ENCODE measurements at regions not wholly inside any gene's neighbourhood (a gene's known extent, or its start where the extent isn't known, plus 50 kb on each side); places are given as distances from the start of the nearest gene placed in this dataset.

DNA sequence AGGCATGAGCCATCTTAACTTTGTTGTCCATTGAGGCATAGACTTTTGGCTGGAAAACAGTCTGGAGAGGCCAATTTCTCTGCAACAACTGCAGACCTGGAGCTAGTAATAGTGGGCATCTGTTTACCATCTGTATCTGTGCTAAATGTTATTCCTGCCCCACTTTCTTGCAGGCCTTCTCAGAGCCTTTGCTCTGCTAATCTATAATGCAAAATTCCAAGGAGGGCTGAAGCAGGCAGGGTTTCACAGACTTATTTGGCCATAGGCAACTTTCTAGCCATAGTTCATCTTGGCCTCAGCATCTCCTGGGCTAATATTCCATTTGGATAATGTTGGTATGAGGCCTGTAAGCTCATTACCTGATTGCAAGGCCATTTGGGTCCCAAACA is 124.5 kb upstream of the CSF3R start:
- DNase-seq (ENCODE audit: low read depth): no peak

DNA sequence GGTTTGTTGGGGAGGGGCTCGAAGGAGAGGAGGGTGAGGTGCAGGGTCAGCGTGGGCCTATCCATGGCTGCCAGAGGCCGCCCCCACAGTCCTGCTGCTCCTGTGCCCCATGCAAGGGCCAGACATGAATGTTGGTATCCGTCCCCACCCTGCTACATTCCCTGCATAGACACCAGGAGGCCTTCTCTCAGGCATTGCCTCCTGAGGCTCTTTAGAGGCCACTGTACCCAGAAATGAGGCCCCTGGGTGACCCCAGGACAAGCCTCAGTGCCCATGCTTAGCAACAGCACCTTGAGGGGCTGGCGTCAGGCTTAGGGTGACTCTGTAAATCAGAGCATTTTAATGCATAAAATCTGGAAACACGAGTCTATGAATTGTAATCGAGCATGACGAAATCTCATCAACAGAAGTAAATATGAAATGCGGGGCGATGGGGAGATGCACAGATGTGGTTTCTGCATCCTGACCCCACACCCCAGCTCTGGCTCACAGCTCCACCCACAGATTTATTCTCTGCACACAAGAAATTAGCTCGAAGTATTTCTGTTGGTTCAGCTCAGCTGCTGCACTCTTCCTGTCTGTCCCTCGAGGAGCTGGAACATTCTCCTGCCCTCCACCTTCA is 124.0 kb upstream of the CSF3R start:
- no peak for DNase-seq (ENCODE audit: low read depth)

- DNase-seq (ENCODE audit: low read depth): no peak
Measured at GRCh38 chr1:36605942-36606640, 123.4 kb upstream of the CSF3R start.

DNA sequence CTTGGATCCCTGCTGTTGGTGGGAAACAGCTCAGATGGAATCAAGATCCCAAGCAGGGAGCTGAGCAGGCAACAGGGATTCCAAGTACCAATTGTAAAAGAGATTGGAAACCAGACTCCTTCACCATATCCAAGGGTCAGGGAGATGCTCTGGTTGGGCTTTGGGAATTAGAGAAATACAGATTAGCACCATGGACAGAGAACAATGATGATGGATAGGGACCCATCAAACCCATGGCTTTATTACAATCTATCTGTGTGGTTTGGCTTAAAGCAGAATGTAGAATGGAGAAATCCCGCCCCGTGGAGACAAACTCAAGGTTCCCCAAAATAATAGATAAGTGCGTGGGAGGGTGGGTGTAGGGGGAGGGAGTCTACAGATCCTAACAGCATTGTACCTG is 120.7 kb upstream of the CSF3R start:
- no peak for DNase-seq (ENCODE audit: low read depth)

GRCh38 chr1:36602184-36602583 is 119.5 kb upstream of the CSF3R start:
- no peak for DNase-seq (ENCODE audit: low read depth)

- DNase-seq (ENCODE audit: low read depth): no peak
Measured at GRCh38 chr1:36599828-36600227, 117.1 kb upstream of the CSF3R start.

DNA sequence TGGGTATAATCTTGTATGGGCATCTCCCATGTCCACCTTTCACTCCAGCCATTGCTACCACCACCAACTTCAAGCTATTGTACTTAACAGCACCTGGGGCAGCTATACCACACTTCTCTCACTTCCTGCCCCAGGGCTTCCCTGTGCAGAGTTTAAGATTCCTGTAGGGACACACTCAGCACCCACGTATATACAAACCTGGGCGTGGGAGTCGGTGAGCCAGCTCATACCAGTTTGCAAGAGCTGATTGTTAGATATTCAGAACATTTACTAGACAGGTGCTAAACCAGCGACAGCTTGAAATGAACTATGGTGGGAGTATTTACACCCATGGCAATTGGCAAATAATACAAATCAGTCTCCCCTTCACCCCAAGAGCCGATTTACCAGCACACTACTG is 114.8 kb upstream of the CSF3R start:
- DNase-seq (ENCODE audit: low read depth): no peak

GRCh38 chr1:36595921-36596320 is 113.2 kb upstream of the CSF3R start:
- no peak for DNase-seq (ENCODE audit: low read depth)

DNA sequence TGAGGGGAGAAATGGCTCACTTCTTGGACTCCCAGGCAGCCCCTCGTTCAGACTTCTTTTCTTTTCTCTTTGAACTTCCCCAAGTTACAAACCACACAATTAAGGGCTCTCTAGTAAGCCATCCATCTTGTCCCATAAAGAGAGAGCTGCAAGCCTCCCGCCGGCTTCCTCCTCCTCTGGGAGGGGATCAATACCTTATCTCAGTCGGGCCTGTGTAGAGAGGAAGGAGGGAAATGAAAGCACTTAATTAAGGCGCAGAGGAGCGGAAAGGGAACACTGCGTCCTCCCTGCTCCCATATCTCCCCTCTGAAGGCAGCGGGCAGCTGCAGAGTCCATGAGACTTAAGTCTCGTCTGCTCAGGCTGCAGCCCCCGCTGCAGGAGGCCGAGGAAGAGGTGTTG is 112.6 kb upstream of the CSF3R start:
- DNase-seq (ENCODE audit: low read depth): no peak

DNA sequence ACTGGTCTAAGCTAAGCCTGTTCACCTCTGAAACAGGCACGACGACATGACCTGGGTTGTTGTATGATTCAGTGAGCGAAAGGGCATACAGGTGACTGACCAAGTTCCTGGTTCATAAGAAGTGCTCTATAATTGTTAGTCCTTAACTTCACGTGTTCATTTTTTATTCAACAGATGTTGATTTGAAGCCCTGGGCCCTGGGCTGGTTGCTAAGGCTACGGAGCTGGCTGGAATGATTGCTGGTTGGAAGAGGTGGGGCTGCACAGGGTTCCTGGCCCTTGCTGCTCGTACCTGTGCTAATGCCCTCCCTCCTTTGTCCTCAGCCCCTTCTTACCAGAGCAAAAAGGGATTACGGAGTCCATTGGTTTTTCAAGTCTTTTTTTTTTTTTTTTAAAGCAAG is 111.3 kb upstream of the CSF3R start:
- DNase-seq (ENCODE audit: low read depth): no peak

- no peak for DNase-seq (ENCODE audit: low read depth)
Measured at GRCh38 chr1:36591278-36591677, 108.6 kb upstream of the CSF3R start.

DNA sequence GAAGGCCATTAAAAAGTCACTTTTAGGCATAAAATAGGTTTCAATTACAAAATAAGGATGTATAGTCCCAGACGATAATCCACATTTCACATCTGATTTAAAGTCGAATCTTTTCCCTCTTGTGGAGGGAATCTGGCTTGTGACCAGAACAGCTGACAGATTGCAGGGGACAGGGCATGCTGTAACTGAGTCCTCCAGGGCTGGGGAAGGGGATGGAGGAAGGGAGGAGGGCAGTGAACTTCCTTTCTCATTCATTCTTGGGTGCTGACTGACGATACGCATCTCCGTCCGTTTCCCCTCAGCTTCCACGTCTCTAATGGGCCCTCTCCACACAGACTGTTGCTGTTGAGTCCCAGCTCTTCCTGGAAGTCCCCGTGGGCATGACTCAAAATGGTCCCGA is 108.1 kb upstream of the CSF3R start:
- no peak for DNase-seq (ENCODE audit: low read depth)

DNA sequence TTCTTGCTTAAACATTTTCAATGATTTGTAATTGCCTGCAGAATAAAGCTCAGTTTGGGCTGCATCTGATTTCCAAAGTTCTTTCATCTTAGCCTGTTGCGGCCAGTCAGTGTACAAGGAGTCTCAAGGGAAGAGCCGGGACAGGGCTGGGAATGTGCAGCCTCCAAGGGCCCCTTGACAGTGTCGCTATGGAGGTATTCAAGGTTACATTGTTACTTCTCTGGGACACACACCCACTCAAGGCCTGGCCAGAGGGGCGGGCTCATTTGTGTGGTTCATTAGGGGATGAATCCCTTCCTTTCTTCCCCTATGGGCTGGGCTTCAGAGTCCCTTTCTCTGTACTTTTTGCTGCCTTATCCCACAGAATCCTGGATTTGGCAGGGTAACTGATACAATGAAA is 107.6 kb upstream of the CSF3R start:
- no peak for DNase-seq (ENCODE audit: low read depth)

DNA sequence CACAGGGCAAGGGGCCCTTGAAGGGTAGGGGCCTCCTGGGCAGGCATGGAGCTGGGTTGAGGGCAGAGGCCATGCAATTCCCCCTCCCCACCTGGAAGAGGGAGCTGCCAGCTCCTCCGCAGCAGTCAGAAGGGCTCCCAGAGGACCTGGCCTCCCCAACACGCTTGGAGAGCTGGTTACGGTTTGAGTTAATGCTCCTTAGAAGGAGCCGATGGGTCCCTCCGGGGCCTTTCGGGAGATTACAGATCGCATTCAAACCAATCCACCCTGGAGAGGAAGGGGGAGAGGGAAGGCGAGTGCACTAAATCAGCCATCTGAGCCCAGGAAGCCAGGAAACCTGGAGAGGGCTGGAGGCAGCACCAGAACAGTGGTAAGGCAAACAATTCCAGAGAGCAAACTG is 106.3 kb upstream of the CSF3R start:
- no peak for DNase-seq (ENCODE audit: low read depth)

GRCh38 chr1:36585569-36586548 is 103.1 kb upstream of the CSF3R start:
- DNase-seq (ENCODE audit: low read depth): no peak

DNA sequence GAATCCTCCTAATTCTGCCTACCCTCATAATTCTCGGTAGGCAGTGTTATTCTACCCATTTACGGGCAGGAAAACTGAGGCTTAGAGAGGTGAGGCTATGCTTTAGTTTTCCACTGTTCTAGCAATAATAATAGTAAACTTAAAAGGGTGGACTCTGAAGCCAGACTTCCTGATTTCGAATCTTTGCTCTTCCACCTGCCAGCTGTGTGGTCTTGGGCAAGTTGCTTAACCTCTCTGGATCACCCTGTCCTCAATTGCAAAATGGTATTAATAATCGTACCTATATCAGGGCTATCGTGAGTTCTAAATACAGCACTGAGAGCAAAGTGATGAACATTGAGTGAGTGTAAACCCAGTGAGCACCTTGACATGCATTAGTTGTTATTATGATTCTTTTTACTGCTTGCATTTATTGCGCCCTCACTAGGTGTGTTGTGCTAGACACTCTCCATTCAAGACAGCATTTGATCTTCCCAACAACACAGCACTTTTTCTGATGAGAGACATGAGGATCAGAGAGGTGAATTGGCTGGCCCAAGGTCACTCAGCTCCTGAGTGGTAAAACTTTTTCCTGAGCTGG is 102.3 kb upstream of the CSF3R start:
- no peak for DNase-seq (ENCODE audit: low read depth)

DNA sequence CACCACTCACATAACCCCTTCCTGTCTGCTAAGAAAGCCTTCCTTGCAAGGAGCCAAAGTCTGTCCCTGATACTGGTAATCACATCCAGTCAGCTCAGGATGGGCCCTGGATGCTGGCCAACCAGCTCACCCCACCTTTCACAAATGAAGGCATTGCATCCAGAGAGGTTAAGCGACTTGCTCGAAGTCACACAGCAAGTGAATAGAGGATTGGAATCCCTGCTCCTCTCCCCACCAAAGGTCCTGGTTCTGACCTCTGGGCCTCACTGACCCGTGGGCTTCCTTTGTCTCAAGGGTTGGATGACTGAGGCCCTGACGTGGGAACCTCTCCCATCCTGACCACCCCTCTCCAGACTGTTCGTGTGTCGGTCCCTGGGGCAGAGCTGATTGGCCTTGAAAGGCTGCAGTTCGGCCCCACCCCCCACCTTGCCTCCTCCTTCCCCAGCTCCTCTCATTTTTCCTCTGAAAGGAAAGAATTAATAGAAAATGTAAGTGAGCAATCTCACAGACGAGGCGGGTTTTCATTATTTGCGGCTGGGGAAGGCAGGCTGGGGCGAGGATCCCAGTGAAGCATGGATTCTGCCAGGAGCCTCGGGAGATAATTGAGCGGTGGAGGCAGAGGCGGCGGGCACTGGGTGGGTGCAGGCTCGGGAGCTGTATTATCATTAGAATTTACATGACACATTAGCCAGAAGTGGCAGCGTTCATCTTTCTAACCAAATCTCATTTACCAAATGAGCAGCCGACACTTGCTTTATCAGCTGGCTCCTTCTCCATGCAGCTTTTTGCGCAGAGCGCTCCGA is 101.5 kb upstream of the CSF3R start:
- DNase-seq (ENCODE audit: low read depth): no peak

DNA sequence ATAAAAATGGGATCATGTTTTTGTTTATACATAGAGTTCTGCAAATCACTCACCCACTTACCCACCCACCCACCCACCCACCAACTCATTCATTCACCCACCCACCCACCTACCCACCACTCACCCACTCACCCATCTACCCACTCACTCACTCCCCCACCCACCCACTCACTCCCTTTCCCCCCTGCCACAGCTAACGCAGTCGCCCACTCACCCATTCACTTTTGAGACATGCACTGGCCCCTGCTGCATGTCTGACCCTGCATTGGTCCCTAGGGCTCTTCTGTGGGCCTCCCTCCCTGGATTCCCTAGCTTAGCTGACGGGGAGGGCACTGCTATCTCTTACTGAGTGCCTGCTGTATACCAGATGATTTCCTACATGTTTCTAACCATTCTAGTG is 100.4 kb upstream of the CSF3R start:
- no peak for DNase-seq (ENCODE audit: low read depth)

DNA sequence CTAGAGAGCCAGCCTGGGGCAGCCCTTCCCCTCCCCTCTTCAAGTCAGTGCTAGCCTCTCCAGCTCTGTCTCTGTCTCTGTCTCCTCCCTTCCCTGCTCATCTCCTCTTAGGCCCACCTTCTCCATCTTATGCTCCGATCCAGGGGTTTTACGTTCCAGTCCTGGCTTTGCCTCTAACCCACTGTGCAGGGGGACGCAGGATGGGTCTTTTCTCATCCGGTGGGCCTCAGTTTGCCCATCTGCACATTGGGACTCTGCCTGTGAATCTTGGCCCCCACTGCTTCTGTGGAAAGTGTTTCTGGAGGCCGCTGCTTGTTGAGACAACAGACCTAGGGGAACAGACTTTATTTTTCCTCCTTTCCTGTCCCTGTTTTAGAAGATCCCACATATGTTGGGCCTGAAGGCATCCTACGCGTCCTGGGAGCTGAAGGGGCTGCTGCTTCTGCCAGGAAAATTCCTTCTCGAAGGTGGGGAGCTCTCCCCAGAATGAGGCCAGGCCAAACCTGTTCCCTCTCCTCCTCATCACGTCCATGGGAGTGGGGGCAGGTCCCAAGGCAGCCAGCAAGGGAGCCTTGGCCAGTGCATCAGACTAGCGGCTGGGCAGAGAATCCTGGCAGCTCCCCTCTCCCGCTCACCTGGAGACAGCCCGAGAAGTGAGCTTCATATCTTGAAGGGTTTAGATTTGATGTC is 99.5 kb upstream of the CSF3R start:
- no peak for DNase-seq (ENCODE audit: low read depth)

GRCh38 chr1:36580524-36580923 is 97.8 kb upstream of the CSF3R start:
- no peak for DNase-seq (ENCODE audit: low read depth)

DNA sequence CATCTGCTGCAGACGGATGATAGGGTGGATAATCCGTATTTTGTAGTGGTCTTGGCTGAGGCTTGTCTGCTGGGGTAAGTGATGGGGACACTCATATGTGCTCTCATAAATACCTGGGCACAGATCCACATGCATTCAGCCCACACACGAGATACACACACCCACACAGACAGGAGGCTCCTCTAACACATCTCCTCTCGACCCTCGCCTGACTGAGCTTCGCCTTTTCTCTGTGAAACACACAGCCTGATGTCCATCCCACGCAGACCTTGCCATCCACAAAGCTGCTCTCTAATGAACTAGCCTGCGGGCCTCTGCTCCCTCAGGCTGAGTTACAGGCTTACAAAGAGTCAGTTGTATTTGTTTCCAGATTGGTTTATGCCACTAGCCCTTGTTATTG is 96.3 kb upstream of the CSF3R start:
- no peak for DNase-seq (ENCODE audit: low read depth)

Data from stimulated activated CD8-positive, alpha-beta memory T cell treated with anti-CD3 and anti-CD28 coated beads, Interleukin-12 subunit alpha, Interleukin-12 subunit beta, amount 100 ng/mL, for 4 hours (primary cell).